ENCODE measurements at regions not wholly inside any gene's neighbourhood (a gene's known extent, or its start where the extent isn't known, plus 50 kb on each side); places are given as distances from the start of the nearest gene placed in this dataset.

GRCh38 chr18:78666666-78667335 is 312.8 kb upstream of the SALL3 start:
- no peak for DNase-seq

- DNase-seq = no peak
These were observed 308.7 kb upstream of the SALL3 start for GRCh38 chr18:78670778-78671391.

- no peak for DNase-seq
These were observed 308.1 kb upstream of the SALL3 start for GRCh38 chr18:78671551-78671950.

- no peak for DNase-seq
These were observed 306.7 kb upstream of the SALL3 start for GRCh38 chr18:78672862-78673446.

- no peak for DNase-seq
These were observed 305.9 kb upstream of the SALL3 start for GRCh38 chr18:78673516-78674321.

GRCh38 chr18:78675231-78675630 is 304.4 kb upstream of the SALL3 start:
- DNase-seq = no peak

- DNase-seq = no peak
These were observed 302.8 kb upstream of the SALL3 start for GRCh38 chr18:78676622-78677482.

- no peak for DNase-seq
These were observed 301.9 kb upstream of the SALL3 start for GRCh38 chr18:78677483-78678317.

- no peak for DNase-seq
These were observed 301.3 kb upstream of the SALL3 start for GRCh38 chr18:78678318-78678695.

- no peak for DNase-seq
These were observed 300.6 kb upstream of the SALL3 start for GRCh38 chr18:78679031-78679430.

GRCh38 chr18:78679613-78680260 is 299.9 kb upstream of the SALL3 start:
- DNase-seq = no peak

- DNase-seq = no peak
These were observed 298.2 kb upstream of the SALL3 start for GRCh38 chr18:78681396-78681795.

- DNase-seq = no peak
These were observed 297.7 kb upstream of the SALL3 start for GRCh38 chr18:78681934-78682333.

- DNase-seq = no peak
These were observed 296.9 kb upstream of the SALL3 start for GRCh38 chr18:78682716-78683115.

- DNase-seq = no peak
These were observed 296.2 kb upstream of the SALL3 start for GRCh38 chr18:78683191-78684010.

GRCh38 chr18:78685250-78685979 is 294.2 kb upstream of the SALL3 start:
- no peak for DNase-seq

GRCh38 chr18:78685980-78686530 is 293.6 kb upstream of the SALL3 start:
- no peak for DNase-seq

GRCh38 chr18:78686976-78687685 is 292.5 kb upstream of the SALL3 start:
- no peak for DNase-seq
